ENCODE measurements at regions not wholly inside any gene's neighbourhood (a gene's known extent, or its start where the extent isn't known, plus 50 kb on each side); places are given as distances from the start of the nearest gene placed in this dataset.
A peak's percentile ranks its signal among the peaks of the same experiment; 100 is the strongest.

GRCh38 chr7:94289071-94289470, 105.6 kb upstream of the COL1A2 start:
- intact Hi-C loops (cut with micrococcal nuclease; ENCODE audit: unreplicated experiment): loop anchor here (1.0 to 5.0 kb wide), 9 partner anchors 106 to 1397 kb away; partner anchors contain the start of gene SGCE
- CTCF ChIA-PET: interaction anchor here (1.5 to 3.2 kb wide), 2 partner anchors 106 to 147 kb away, joined by 10 to 15 read pairs; partner anchors contain the start of gene COL1A2
- no peak overlapping the region for H3K27ac ChIP-seq
- POLR2A ChIA-PET (ENCODE audit: unreplicated experiment): no interaction called here
- H3K4me2 ChIP-seq: no peak overlapping the region
- no peaks in the 10 kb centered on the region for H3K79me2 ChIP-seq (ENCODE audit: low read depth)
- H3K9me3 ChIP-seq (ENCODE audit: insufficient read depth, low read depth): no peaks in the 10 kb centered on the region
- H2AFZ ChIP-seq: no peak overlapping the region
- no peaks in the 10 kb centered on the region for H3K4me1 ChIP-seq (replicated peaks; ENCODE audit: insufficient read depth)
- no peaks in the 10 kb centered on the region for H3K36me3 ChIP-seq (ENCODE audit: low read depth)
- H3K27me3 ChIP-seq (ENCODE audit: insufficient read depth, low read depth): no peaks in the 10 kb centered on the region
- H3F3A ChIP-seq (ENCODE audit: insufficient read depth, low read depth): no peaks in the 10 kb centered on the region
- peak; percentile 48 to 57 for DNase-seq
- no peak overlapping the region for H3K4me3 ChIP-seq
- TF ChIP-seq CTCF (conservative IDR thresholded peaks at IDR 0.05) (peak; percentile 82), EZH2 (IDR thresholded peaks at IDR 0.05; ENCODE audit: low read depth) (no peak)
- H4K20me1 ChIP-seq (ENCODE audit: insufficient read depth): no peaks in the 10 kb centered on the region
- H3K9me2 ChIP-seq (ENCODE audit: insufficient read depth): no peaks in the 10 kb centered on the region
- BruUV-seq (replicated peaks): no TSS peak

- no peaks in the 10 kb centered on the region for H3K36me3 ChIP-seq (ENCODE audit: low read depth)
- no peaks in the 10 kb centered on the region for H3K9me3 ChIP-seq (ENCODE audit: insufficient read depth, low read depth)
- CTCF ChIA-PET: interaction anchor here (1.4 kb wide), 1 partner anchor 101 kb away, joined by 5 read pairs; no protein-coding TSS in a partner anchor
- H4K20me1 ChIP-seq (ENCODE audit: insufficient read depth): no peaks in the 10 kb centered on the region
- H3K9me2 ChIP-seq (ENCODE audit: insufficient read depth): no peaks in the 10 kb centered on the region
- no TSS peak for BruUV-seq (replicated peaks)
- H3K4me2 ChIP-seq: no peak overlapping the region
- no peak overlapping the region for H3K4me3 ChIP-seq
- H3K79me2 ChIP-seq (ENCODE audit: low read depth): no peaks in the 10 kb centered on the region
- no peaks in the 10 kb centered on the region for H3F3A ChIP-seq (ENCODE audit: insufficient read depth, low read depth)
- DNase-seq: no peak
- H2AFZ ChIP-seq: no peak overlapping the region
- no peaks in the 10 kb centered on the region for H3K4me1 ChIP-seq (replicated peaks; ENCODE audit: insufficient read depth)
- no peaks in the 10 kb centered on the region for H3K27me3 ChIP-seq (ENCODE audit: insufficient read depth, low read depth)
- H3K27ac ChIP-seq: no peak overlapping the region
- intact Hi-C loops (cut with micrococcal nuclease; ENCODE audit: unreplicated experiment): no loop called here
- POLR2A ChIA-PET (ENCODE audit: unreplicated experiment): no interaction called here
- no peak for TF ChIP-seq CTCF (conservative IDR thresholded peaks at IDR 0.05)
- TF ChIP-seq EZH2 (IDR thresholded peaks at IDR 0.05; ENCODE audit: low read depth): no peak
Observed at GRCh38 chr7:94294471-94295131, 100.1 kb upstream of the COL1A2 start.

GRCh38 chr7:94295850-94296249, 98.8 kb upstream of the COL1A2 start:
- BruUV-seq (replicated peaks): no TSS peak
- no peak overlapping the region for H2AFZ ChIP-seq
- no peaks in the 10 kb centered on the region for H3K9me3 ChIP-seq (ENCODE audit: insufficient read depth, low read depth)
- H3K9me2 ChIP-seq (ENCODE audit: insufficient read depth): no peaks in the 10 kb centered on the region
- POLR2A ChIA-PET (ENCODE audit: unreplicated experiment): no interaction called here
- H3F3A ChIP-seq (ENCODE audit: insufficient read depth, low read depth): no peaks in the 10 kb centered on the region
- H4K20me1 ChIP-seq (ENCODE audit: insufficient read depth): no peaks in the 10 kb centered on the region
- no peak for DNase-seq
- no peaks in the 10 kb centered on the region for H3K36me3 ChIP-seq (ENCODE audit: low read depth)
- TF ChIP-seq EZH2 (IDR thresholded peaks at IDR 0.05; ENCODE audit: low read depth): no peak
- peak; percentile 43 for TF ChIP-seq CTCF (conservative IDR thresholded peaks at IDR 0.05)
- intact Hi-C loops (cut with micrococcal nuclease; ENCODE audit: unreplicated experiment): no loop called here
- peaks cover 8% of the 10 kb centered on the region for H3K4me1 ChIP-seq (replicated peaks; ENCODE audit: insufficient read depth)
- no peaks in the 10 kb centered on the region for H3K79me2 ChIP-seq (ENCODE audit: low read depth)
- H3K27ac ChIP-seq: no peak overlapping the region
- no peak overlapping the region for H3K4me3 ChIP-seq
- CTCF ChIA-PET: interaction anchor here (0.6 to 1.4 kb wide), 4 partner anchors 99 to 165 kb away, joined by 5 to 7 read pairs (median 6); partner anchors contain the start of gene COL1A2
- no peak overlapping the region for H3K4me2 ChIP-seq
- no peaks in the 10 kb centered on the region for H3K27me3 ChIP-seq (ENCODE audit: insufficient read depth, low read depth)
